Astrocyte (in vitro differentiated cells and primary cell): ENCODE measurements at regions not wholly inside any gene's neighbourhood (a gene's known extent, or its start where the extent isn't known, plus 50 kb on each side); places are given as distances from the start of the nearest gene placed in this dataset.

Experiments
- DNase-seq: peaks from one replicate; pipeline ENCODE4 v3.0.0-alpha.2; 2010; ENCODE audit warnings: low read depth
- FAIRE-seq: peaks from 2 replicates; lab custom pipeline; 2011; peaks lifted over from hg19 to GRCh38; lab: Jason Lieb, UNC
- H2AFZ ChIP-seq: 2 replicates; pipeline ENCODE4 v1.6.0; 2012; ENCODE audit warnings: low read depth, low read length, inconsistent platforms
- H3K27ac ChIP-seq: 2 replicates; pipeline ENCODE4 v1.5.1; 2011; ENCODE audit warnings: low read depth, low read length, inconsistent platforms
- H3K27me3 ChIP-seq: 2 replicates; pipeline ENCODE4 v1.6.0; 2011; ENCODE audit warnings: low read length, inconsistent platforms; ENCODE audit not compliant: insufficient read depth
- H3K36me3 ChIP-seq: 2 replicates; pipeline ENCODE4 v1.5.1; 2011; ENCODE audit warnings: low read length, inconsistent platforms; ENCODE audit not compliant: insufficient read depth
- H3K4me1 ChIP-seq: 2 replicates; pipeline ENCODE4 v1.5.1; 2011; ENCODE audit warnings: low read length, inconsistent platforms; ENCODE audit not compliant: insufficient read depth
- H3K4me2 ChIP-seq: 2 replicates; pipeline ENCODE4 v1.6.0; 2012; ENCODE audit warnings: low read length, inconsistent platforms
- H3K4me3 ChIP-seq: 2 replicates; pipeline ENCODE4 v1.5.1; 2011; ENCODE audit warnings: low read depth, mild to moderate bottlenecking, low read length, inconsistent platforms; ENCODE audit not compliant: insufficient read depth
- H3K79me2 ChIP-seq: 2 replicates; pipeline ENCODE4 v1.6.0; 2012; ENCODE audit warnings: mild to moderate bottlenecking, low read length, inconsistent platforms; ENCODE audit not compliant: insufficient read depth
- H3K9ac ChIP-seq: 2 replicates; pipeline ENCODE4 v1.6.0; 2012; ENCODE audit warnings: mild to moderate bottlenecking, low read length, inconsistent platforms
- H3K9me3 ChIP-seq: 2 replicates; pipeline ENCODE4 v1.5.1; 2012; ENCODE audit warnings: low read depth, mild to moderate bottlenecking, low read length, inconsistent platforms; ENCODE audit not compliant: insufficient read depth
- H4K20me1 ChIP-seq: 2 replicates; pipeline ENCODE4 v1.6.0; 2012; ENCODE audit warnings: low read length, inconsistent platforms; ENCODE audit not compliant: insufficient read depth
- H3K27ac Mint-ChIP-seq: one replicate; pipeline ENCODE4 v1.8.0; 2021; ENCODE audit warnings: mild to moderate bottlenecking, mixed read lengths; ENCODE audit not compliant: unreplicated experiment
- H3K27me3 Mint-ChIP-seq: one replicate; pipeline ENCODE4 v1.8.0; 2021; ENCODE audit warnings: low read depth, mixed read lengths; ENCODE audit not compliant: unreplicated experiment
- H3K36me3 Mint-ChIP-seq: one replicate; pipeline ENCODE4 v1.8.0; 2021; ENCODE audit warnings: low read depth, mixed read lengths; ENCODE audit not compliant: unreplicated experiment
- H3K4me1 Mint-ChIP-seq: one replicate; pipeline ENCODE4 v1.8.0; 2021; ENCODE audit warnings: low read depth, mixed read lengths; ENCODE audit not compliant: unreplicated experiment
- H3K4me3 Mint-ChIP-seq: one replicate; pipeline ENCODE4 v1.8.0; 2021; ENCODE audit warnings: mild to moderate bottlenecking, moderate library complexity, mixed read lengths; ENCODE audit not compliant: unreplicated experiment
- H3K9me3 Mint-ChIP-seq: one replicate; pipeline ENCODE4 v1.8.0; 2021; ENCODE audit warnings: mild to moderate bottlenecking, mixed read lengths; ENCODE audit not compliant: unreplicated experiment
- CTCF ChIP-seq: IDR thresholded peaks from 2 replicates; pipeline ENCODE4 v1.5.1; 2011; ENCODE audit warnings: low read depth, mild to moderate bottlenecking, inconsistent platforms, low read length, moderate library complexity; ENCODE audit not compliant: insufficient read depth
- EZH2 ChIP-seq: IDR thresholded peaks from 2 replicates; pipeline ENCODE4 v1.6.1; 2012; ENCODE audit warnings: mild to moderate bottlenecking, low read length, inconsistent platforms; ENCODE audit not compliant: insufficient read depth

- H3K27ac ChIP-seq: no peak overlapping the region
- H3K27ac Mint-ChIP-seq: no peak overlapping the region
- H3K4me1 Mint-ChIP-seq: peaks cover 20% of the 10 kb centered on the region
- H3K36me3 ChIP-seq: no peaks in the 10 kb centered on the region
- no peaks in the 10 kb centered on the region for H4K20me1 ChIP-seq
- H3K4me1 ChIP-seq: peaks cover 32% of the 10 kb centered on the region
- H3K27me3 Mint-ChIP-seq: peaks cover 19% of the 10 kb centered on the region
- FAIRE-seq (no peak), DNase-seq (no peak)
- H3K4me2 ChIP-seq: no peak overlapping the region
- TF ChIP-seq CTCF (no peak), EZH2 (no peak)
- no peaks in the 10 kb centered on the region for H3K79me2 ChIP-seq
- no peak overlapping the region for H3K9ac ChIP-seq
- H3K4me3 Mint-ChIP-seq: no peak overlapping the region
- H2AFZ ChIP-seq: no peak overlapping the region
- no peaks in the 10 kb centered on the region for H3K36me3 Mint-ChIP-seq
- no peak overlapping the region for H3K4me3 ChIP-seq
- no peaks in the 10 kb centered on the region for H3K9me3 ChIP-seq
- peaks cover 7% of the 10 kb centered on the region for H3K27me3 ChIP-seq
- H3K9me3 Mint-ChIP-seq: no peaks in the 10 kb centered on the region
These were observed 280.7 kb upstream of the NR2F2 start for GRCh38 chr15:96049766-96050165.

GRCh38 chr15:96051598-96051997, 278.9 kb upstream of the NR2F2 start:
- Histone ChIP-seq H3K4me3 (no peak overlapping the region), H3K9ac (no peak overlapping the region), H3K4me2 (no peak overlapping the region), H3K27me3 (peaks cover 7% of the 10 kb centered on the region), H3K27ac (no peak overlapping the region), H2AFZ (no peak overlapping the region), H3K36me3 (no peaks in the 10 kb centered on the region), H3K9me3 (no peaks in the 10 kb centered on the region), H4K20me1 (no peaks in the 10 kb centered on the region), H3K79me2 (no peaks in the 10 kb centered on the region), H3K4me1 (peaks cover 28% of the 10 kb centered on the region)
- no peaks in the 10 kb centered on the region for H3K9me3 Mint-ChIP-seq
- no peak for TF ChIP-seq EZH2
- TF ChIP-seq CTCF: no peak
- FAIRE-seq (no peak), DNase-seq (no peak)
- H3K4me3 Mint-ChIP-seq: no peak overlapping the region
- peaks cover 17% of the 10 kb centered on the region for H3K4me1 Mint-ChIP-seq
- no peak overlapping the region for H3K27ac Mint-ChIP-seq
- H3K27me3 Mint-ChIP-seq: peaks cover 25% of the 10 kb centered on the region
- no peaks in the 10 kb centered on the region for H3K36me3 Mint-ChIP-seq

- peaks cover 22% of the 10 kb centered on the region for H3K4me1 ChIP-seq
- Mint-ChIP-seq H3K36me3 (no peaks in the 10 kb centered on the region), H3K9me3 (no peaks in the 10 kb centered on the region), H3K27ac (no peak overlapping the region), H3K27me3 (peaks cover 27% of the 10 kb centered on the region), H3K4me3 (no peak overlapping the region), H3K4me1 (peaks cover 11% of the 10 kb centered on the region)
- no peak overlapping the region for H3K27ac ChIP-seq
- no peak overlapping the region for H3K9ac ChIP-seq
- FAIRE-seq: no peak
- H2AFZ ChIP-seq: no peak overlapping the region
- no peaks in the 10 kb centered on the region for H3K9me3 ChIP-seq
- no peak for TF ChIP-seq EZH2
- TF ChIP-seq CTCF: no peak
- no peak overlapping the region for H3K4me2 ChIP-seq
- no peaks in the 10 kb centered on the region for H3K79me2 ChIP-seq
- H4K20me1 ChIP-seq: no peaks in the 10 kb centered on the region
- DNase-seq: no peak
- no peak overlapping the region for H3K4me3 ChIP-seq
- no peaks in the 10 kb centered on the region for H3K36me3 ChIP-seq
- peaks cover 7% of the 10 kb centered on the region for H3K27me3 ChIP-seq
These were observed 278.3 kb upstream of the NR2F2 start for GRCh38 chr15:96052154-96052553.
